SK-N-SH treated with all-trans-retinoic acid at 6 μM for 48 hours (cell line): ENCODE measurements at regions not wholly inside any gene's neighbourhood (a gene's known extent, or its start where the extent isn't known, plus 50 kb on each side); places are given as distances from the start of the nearest gene placed in this dataset.

Experiments
- CSRNP3 ChIP-seq: fragments of 250-450 bp; sonication (Bioruptor Pico); IDR thresholded peaks from 2 replicates; pipeline ENCODE4 v1.5.1; 2021; ENCODE audit warnings: mild to moderate bottlenecking, moderate library complexity
- ESRRG ChIP-seq: fragments of 250-450 bp; sonication (Bioruptor Pico); IDR thresholded peaks from 2 replicates; pipeline ENCODE4 v1.6.1; 2021; ENCODE audit warnings: mild to moderate bottlenecking
- ISL1 ChIP-seq: fragments of 250-450 bp; sonication (Bioruptor Pico); IDR thresholded peaks from 2 replicates; pipeline ENCODE4 v2.1.2; 2022; ENCODE audit warnings: mild to moderate bottlenecking, moderate library complexity
- OSR1 ChIP-seq: fragments of 250-450 bp; sonication (Bioruptor Pico); IDR thresholded peaks from 2 replicates; pipeline ENCODE4 v1.8.0; 2022; ENCODE audit warnings: moderate library complexity, mild to moderate bottlenecking, inconsistent platforms
- PATZ1 ChIP-seq: fragments of 250-450 bp; sonication (Bioruptor Pico); IDR thresholded peaks from 2 replicates; pipeline ENCODE4 v1.8.0; 2020; ENCODE audit warnings: mild to moderate bottlenecking, moderate library complexity, borderline replicate concordance
- RARB ChIP-seq: fragments of 250-450 bp; sonication (Bioruptor Pico); IDR thresholded peaks from 2 replicates; pipeline ENCODE4 v1.8.0; 2021; ENCODE audit warnings: mild to moderate bottlenecking, moderate library complexity
- SNAI2 ChIP-seq: fragments of 250-450 bp; sonication (Bioruptor Pico); IDR thresholded peaks from 2 replicates; pipeline ENCODE4 v1.5.0; 2020; ENCODE audit warnings: mild to moderate bottlenecking, moderate library complexity
- TCF4 ChIP-seq: fragments of 250-450 bp; sonication (Bioruptor Pico); IDR thresholded peaks from 2 replicates; pipeline ENCODE4 v1.8.0; 2021; ENCODE audit warnings: mild to moderate bottlenecking, moderate library complexity, borderline replicate concordance
- ZC3H10 ChIP-seq: fragments of 250-450 bp; sonication (Bioruptor Pico); IDR thresholded peaks from 2 replicates; pipeline ENCODE4 v1.5.1; 2021; ENCODE audit warnings: mild to moderate bottlenecking, moderate library complexity
- ZNF565 ChIP-seq: fragments of 450-650 bp; formaldehyde crosslinking; conservative IDR thresholded peaks from 2 replicates; pipeline ENCODE4 v1.5.0; 2020; ENCODE audit warnings: low read depth, mild to moderate bottlenecking, moderate library complexity
- ZNF8 ChIP-seq: fragments of 450-650 bp; formaldehyde crosslinking; IDR thresholded peaks from 2 replicates; pipeline ENCODE4 v1.5.0; 2020; ENCODE audit warnings: mild to moderate bottlenecking, moderate library complexity

GRCh38 chr10:112895292-112895691 lies 54.8 kb upstream of the TCF7L2 start:
- TF ChIP-seq ZNF8 (CRISPR knock-in tag) (no peak), PATZ1 (CRISPR knock-in tag) (no peak), ZNF565 (CRISPR knock-in tag) (no peak), RARB (CRISPR knock-in tag) (no peak), ESRRG (CRISPR knock-in tag) (no peak), SNAI2 (no peak), ZC3H10 (CRISPR knock-in tag) (no peak), OSR1 (CRISPR knock-in tag) (no peak), ISL1 (CRISPR knock-in tag) (no peak), TCF4 (CRISPR knock-in tag) (no peak), CSRNP3 (CRISPR knock-in tag) (no peak)
